Stimulated activated CD8-positive, alpha-beta memory T cell treated with anti-CD3 and anti-CD28 coated beads, Interleukin-7, amount 100 ng/mL, for 4 hours (primary cell): ENCODE measurements at regions not wholly inside any gene's neighbourhood (a gene's known extent, or its start where the extent isn't known, plus 50 kb on each side); places are given as distances from the start of the nearest gene placed in this dataset.

Experiments
- DNase-seq, 2 donors: peaks; one replicate each; pipeline ENCODE4 v3.0.0-alpha.2; 2020; ENCODE audit warnings: low read depth in 2 of 2

GRCh38 chr4:17296921-17297890, 214.7 kb downstream of the QDPR start:
- DNase-seq, result no peak

DNA sequence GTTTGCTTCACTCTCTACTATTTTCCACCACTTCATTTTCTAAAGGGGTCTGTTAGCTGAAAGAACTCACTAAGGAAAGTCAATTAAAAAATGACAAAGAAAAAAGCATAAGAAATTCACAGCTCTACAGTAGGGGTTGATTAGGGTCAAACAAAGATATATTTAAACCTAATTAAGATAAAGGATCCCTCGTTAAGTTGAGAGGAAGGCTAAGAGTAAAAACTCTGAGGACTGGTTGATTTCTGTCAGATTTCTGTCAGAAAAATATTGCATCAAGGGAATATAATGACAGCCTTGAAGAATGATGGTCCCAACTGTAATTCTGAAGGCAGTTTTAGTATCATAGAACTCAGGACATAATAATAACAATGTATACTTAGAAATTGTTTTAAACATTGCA, 218.0 kb downstream of the QDPR start:
- no peak for DNase-seq

DNA sequence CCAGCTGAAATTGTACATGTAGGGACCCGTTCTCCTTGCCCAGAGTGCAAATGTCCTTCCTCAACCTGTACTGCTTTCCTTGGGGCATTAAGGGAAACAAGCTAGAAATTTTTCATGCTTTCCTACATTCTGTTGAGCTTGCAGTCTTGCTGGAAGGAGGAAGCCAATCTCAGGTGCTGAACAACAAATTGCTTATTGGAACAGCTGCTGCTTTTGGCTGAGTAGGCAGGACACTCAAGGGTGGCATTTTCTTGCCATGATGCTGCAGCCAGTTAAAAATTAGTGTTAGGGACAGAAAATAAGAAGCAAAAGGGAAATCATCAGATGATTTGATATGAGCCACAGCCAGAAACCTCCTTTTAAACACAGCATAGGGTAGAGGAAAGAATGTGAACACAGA, 223.7 kb downstream of the QDPR start:
- no peak for DNase-seq

DNA sequence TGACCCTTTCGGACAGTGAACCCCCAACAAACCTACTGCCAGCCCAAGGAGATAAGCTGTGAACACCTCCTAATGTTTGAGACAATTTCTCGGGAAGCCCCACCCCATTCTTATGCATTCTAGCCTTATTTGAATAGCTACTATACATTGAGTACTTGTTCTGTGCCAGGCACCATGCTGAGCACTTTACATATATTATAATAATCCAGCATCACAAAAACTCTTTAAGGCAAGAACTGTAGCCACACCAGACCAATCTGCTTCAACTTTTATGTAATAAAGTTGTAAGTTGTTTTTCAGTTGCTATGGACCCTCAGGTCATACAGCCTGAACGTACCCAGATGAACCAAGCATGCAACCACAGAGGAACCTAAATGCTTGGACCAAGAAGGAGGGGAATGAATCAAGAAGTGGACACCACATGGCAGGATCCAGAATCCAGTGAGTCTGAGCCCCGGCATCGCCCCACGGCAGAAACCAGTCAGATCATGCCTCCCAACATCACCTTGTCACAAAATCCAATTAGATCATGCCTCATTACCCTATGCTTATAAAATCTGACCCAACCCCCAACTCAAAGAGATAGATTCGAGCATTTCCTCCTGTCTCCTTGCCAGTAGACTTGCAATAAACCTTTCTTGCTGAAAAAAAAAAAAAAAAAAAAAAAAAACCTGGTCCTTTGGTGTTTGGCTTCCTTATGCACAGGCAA, 225.0 kb downstream of the QDPR start:
- DNase-seq, result no peak

DNA sequence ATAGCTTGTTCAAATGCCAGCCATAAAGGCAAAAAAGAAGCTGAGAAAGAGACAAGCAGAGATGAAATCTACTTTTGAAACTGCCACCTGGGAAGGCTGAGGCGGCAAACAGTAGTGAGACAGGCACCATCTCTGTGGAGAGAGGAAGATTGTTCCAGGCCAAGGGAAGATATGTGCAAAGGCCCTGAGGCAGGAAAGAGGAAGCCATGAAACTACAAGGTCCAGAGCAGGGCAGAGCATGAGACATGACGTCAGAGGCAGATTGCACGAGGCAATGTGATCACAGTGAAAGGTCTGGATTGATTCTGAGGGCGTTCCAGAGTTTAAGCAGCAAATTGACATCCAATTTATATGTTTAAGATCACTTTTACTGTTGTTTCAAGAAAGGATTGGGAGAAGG, 226.1 kb downstream of the QDPR start:
- DNase-seq, result no peak

GRCh38 chr4:17284323-17285175, 227.3 kb downstream of the QDPR start:
- no peak for DNase-seq

DNA sequence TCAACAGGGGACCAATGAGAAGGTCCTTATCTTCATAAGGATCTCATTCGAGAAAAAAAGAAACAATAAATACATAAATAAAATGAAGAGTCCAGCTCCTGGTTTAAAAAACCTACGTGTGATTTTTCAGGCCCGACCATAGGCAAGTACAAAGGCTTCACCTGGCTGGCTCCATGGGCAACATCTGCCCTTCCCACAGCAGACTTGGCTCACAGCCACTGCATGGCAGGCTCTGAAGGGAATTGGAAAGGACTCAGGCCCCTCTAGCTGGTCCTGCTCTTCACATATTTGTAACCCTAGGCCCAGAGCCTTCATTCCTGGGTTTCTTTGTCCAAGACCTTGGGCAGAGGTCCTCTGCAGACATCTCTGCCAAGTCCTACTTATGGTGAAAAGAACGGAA, 228.1 kb downstream of the QDPR start:
- DNase-seq, result no peak

DNA sequence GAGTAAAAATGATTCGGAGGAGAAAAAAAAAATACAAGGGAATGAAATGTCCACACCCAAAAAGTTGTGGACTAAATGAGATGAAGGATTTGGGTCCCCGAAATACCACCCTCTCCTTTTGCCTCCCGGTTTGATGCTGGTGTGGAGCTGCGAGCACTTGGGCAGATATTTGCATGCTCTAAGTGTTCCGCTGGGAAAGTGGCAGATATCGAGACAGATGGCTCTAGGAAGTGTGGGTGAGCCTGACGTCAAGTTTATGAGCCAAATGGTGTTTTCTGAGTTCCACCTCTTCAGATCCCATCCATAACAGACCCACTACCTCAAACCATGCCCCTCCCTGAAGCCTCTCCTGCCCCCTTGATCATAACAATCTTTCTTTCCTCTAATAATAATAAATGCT, 228.6 kb downstream of the QDPR start:
- no peak for DNase-seq

GRCh38 chr4:17280261-17281018, 231.4 kb downstream of the QDPR start:
- no peak for DNase-seq

DNA sequence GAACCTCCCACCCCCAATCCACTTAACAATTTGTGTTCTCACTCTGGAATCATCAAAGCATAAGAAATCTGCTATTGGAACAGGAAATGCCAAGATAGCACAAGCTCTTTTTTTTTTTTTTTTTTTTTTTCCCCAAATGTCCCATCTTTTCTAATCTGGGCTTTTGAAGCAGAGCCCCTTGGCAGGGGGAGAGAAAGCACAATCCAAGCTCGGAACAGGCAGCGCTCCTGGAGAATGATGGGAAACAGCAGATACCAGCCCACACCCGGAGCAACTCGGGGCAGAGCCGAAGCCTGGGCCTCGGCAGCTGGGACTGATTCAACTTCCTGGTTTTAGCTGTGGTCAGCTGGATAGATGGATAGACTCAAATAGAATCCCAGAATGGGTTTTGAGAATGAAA, 235.1 kb downstream of the QDPR start:
- no peak for DNase-seq

DNA sequence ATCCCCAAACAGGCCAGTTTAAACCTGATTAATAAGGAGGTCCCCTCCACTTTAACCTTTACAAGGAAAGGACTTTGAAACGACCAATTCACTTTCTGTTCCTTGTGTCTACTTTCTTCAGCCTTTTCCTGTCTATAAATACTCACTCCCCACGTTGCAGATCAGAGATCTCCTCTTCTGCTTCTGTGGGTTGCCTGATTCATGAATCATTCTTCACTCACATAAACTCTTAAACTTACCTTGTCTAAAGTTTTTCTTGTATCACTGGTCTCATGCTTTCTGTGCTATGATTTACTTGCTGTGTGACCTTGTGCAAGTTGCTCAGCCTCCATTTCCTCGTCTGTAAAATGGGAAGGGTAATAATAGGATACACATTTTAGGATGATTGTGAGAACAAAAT, 236.1 kb downstream of the QDPR start:
- DNase-seq, result no peak

- DNase-seq, result no peak
Observed at GRCh38 chr4:17273047-17273446, 238.8 kb downstream of the QDPR start.

- DNase-seq, result no peak
Observed at GRCh38 chr4:17272154-17272553, 239.7 kb downstream of the QDPR start.

- no peak for DNase-seq
Observed at GRCh38 chr4:17265653-17266052, 246.2 kb downstream of the QDPR start.

GRCh38 chr4:17265139-17265538, 246.8 kb downstream of the QDPR start:
- DNase-seq, result no peak

DNA sequence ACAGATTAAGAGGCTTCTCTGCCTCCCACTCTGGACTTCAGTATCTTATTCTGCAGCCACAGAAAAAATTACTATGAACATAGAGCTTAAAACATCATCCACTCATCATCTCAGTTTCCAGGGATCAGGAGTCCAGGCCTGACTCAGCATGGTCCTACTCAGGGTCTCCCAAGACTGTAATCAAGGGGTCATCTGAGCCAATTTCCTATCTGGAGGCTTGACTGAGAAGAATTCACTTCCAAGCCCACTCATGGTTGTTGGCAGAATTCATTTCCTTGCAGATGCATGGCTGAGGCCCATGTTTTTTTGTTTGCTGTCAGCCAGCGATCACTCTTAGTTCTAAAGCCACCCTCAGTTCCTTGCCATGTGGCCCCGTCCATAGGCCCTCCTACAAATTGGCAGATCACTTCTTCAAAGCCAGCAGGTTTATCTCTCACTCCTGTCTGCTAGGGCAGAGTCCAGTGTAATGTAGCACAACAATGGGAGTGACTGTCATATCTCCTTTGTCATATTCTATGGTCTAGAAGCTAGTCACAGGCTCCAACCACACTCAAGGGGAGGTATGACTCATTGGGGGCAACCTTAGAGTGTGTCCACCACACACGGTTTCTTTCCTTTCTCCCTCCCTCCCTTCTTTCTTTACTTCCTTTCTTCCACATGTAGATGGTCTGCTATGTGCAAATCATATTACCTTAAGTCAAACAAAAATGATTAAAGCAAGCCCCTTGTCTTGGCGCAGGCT, 251.6 kb downstream of the QDPR start:
- no peak for DNase-seq

DNA sequence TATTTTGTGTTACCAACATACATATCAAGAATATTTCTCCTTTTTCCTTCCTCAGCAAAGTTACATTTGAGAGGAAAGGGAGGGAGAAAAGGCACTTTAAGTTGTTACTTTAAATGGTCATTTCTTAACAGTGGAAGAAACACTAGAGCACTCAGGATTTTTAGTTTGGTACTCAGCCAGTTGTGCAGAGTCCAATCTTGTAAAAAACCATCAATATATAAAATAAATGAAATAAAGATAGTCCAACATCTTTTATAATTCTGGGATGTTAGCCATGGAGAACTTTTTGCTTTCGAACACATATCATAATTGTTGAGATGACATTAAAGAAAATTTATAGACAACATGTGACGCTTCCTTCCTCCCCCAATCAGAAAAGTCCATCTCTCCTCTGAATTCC, 253.8 kb downstream of the QDPR start:
- no peak for DNase-seq

GRCh38 chr4:17252131-17252530, 259.8 kb downstream of the QDPR start:
- no peak for DNase-seq

GRCh38 chr4:17251101-17251500, 260.8 kb downstream of the QDPR start:
- no peak for DNase-seq

DNA sequence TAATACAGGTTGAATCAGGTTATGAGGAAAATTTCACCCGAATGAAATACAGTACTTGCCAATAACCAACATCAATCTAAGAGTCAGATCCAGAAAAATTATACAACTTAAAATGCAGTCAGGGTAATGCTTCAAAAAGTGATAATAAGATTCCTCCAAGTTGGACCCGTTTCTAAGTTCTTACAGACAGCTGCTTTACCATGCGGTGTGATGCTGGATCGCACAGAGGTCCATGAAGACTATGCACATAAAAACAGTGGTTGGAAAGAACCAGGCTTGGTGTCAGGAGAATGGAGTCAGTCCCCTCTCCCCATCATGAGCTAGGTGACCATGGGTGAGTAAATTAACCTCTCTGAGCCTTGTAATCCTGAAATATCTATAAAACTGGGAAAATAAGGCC, 261.3 kb downstream of the QDPR start:
- no peak for DNase-seq

DNA sequence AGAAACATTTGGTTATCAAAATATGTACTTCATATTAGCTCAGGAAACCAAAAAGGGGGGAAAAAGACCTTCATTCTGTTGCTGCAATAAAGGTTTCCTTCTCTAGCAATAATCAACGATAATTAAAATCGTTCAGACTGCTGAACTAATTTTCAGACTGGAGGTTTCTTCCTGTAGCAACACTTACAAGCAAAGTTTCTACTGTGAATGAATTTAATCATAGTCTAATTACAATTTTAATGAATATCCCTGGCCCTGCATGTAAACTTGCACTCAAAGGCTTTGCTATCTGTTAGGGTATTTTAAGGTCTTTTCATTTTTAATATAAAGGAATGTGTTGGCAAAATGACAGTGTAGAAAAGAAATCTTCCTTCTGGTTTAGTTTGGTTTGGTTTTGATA, 265.2 kb downstream of the QDPR start:
- no peak for DNase-seq
